ENCODE measurements at regions not wholly inside any gene's neighbourhood (a gene's known extent, or its start where the extent isn't known, plus 50 kb on each side); places are given as distances from the start of the nearest gene placed in this dataset.

DNA sequence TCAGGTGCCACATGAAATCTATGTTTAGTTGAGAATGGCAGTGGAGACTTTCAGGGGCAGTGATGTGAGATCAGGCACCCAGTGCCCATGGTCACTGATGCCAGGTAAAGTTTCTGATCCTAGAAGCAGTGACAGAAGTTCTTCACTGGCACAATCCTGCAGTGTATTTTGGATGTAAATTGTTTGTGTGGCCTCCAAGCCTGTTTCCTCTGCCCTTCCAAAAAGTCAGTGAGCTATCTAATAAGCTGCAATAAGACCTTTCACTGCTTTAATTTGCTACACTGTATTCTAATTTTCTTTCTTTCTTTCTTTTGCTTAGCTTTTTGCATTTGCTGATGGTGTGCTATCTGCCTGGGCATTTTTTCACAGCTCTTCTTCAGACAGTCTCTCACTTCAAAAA is 1348.6 kb downstream of the ADGRL3 start:
- TF ChIP-seq, protein P1, sequence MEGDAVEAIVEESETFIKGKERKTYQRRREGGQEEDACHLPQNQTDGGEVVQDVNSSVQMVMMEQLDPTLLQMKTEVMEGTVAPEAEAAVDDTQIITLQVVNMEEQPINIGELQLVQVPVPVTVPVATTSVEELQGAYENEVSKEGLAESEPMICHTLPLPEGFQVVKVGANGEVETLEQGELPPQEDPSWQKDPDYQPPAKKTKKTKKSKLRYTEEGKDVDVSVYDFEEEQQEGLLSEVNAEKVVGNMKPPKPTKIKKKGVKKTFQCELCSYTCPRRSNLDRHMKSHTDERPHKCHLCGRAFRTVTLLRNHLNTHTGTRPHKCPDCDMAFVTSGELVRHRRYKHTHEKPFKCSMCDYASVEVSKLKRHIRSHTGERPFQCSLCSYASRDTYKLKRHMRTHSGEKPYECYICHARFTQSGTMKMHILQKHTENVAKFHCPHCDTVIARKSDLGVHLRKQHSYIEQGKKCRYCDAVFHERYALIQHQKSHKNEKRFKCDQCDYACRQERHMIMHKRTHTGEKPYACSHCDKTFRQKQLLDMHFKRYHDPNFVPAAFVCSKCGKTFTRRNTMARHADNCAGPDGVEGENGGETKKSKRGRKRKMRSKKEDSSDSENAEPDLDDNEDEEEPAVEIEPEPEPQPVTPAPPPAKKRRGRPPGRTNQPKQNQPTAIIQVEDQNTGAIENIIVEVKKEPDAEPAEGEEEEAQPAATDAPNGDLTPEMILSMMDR (IDR thresholded peaks at IDR 0.05; ENCODE audit: low read depth, low read length, poor library complexity, severe bottlenecking): no peak
- TF ChIP-seq EZH2phosphoT487 (IDR thresholded peaks at IDR 0.05; ENCODE audit: borderline replicate concordance, low read length): no peak

Data from DOHH2 (cell line).